HG02973 (cell line): ENCODE measurements at regions not wholly inside any gene's neighbourhood (a gene's known extent, or its start where the extent isn't known, plus 50 kb on each side); places are given as distances from the start of the nearest gene placed in this dataset.

Experiments
- ATAC-seq: cut with Tn5 transposase; IDR thresholded peaks from one replicate; pipeline ENCODE4 v1.9.1; 2021; ENCODE audit warnings: moderate library complexity; ENCODE audit not compliant: unreplicated experiment

DNA sequence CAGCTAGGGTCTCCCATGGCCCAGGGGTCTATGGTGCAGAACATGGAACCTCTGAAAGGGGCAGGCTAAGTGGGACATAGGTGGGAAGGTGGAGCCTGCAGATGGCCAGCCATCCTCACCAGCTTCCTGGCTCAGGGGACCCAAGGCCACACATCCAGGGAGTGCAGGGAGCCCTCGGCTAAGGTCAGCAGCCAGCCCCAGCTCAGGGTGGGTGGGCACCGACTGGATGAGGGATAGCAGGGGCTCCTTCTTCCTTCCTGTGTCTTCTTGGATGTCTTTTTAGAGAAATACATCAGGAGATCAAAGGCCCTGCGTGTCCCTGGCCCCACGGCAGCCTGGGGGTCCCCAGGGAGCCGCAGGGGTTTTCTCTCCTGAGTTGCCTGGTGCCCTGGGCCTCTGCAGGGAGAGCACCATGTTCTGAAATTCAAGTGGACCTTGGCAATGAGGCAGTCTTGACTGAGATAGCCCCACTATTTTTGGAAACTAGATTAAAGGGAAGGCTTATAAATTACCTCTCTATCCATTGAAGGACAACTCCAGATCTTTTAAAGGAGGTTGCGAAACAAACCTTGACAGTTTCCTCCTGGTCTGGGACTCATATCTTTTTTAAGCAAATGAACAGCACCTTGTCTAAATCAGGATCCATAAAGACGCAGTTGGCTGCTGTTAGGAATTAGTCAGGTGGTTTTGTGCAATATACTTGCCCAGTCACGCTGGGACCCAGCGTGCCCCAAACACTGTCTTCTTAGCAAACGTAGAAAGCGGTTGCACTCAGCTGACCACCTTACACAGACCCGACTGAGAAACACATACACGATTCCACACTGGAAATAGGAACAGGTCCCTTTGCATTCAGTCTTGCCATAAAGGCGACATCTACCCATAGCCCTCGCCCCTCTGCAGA, 242.3 kb downstream of the TOMM20 start:
- ATAC-seq = no peak

DNA sequence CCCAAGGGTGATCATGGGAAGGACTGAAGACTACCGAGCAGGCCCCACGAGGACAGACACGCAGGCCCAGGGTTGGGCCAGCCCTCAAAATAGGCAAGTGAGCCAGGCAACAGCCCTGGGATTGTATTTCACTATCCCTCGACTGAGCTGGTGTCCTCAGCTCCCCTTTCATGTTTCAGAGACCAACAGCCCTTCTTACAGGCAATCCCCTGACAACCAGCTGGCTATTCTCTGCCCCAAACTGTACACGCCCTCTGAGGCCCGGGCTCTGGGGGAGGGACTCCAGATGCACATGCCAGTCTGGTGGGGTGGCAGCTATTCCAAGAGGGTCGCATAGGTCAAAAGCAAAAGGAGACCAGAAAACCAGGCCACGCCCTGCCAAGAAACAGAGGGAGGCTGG, 243.0 kb downstream of the TOMM20 start:
- ATAC-seq = no peak

DNA sequence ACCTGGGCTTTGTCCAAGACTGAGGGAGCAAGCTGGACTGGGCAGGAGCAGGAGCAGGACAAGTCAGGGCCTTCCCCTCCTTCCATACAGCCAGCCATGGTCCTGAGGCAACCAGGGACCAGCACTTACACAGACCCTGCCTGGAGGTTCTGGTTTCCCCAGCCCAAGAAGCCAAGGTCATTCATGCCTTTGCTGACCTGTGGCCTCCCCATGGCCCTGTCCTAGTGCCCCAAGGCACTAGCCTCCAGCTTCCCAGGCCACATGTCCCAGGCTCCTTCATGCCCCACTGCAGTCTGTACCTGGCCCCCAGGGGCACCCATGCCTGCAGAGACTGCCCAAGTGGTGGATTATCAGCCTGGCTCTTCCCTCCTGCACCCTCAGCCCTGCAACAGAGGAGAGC, 243.9 kb downstream of the TOMM20 start:
- ATAC-seq = no peak

DNA sequence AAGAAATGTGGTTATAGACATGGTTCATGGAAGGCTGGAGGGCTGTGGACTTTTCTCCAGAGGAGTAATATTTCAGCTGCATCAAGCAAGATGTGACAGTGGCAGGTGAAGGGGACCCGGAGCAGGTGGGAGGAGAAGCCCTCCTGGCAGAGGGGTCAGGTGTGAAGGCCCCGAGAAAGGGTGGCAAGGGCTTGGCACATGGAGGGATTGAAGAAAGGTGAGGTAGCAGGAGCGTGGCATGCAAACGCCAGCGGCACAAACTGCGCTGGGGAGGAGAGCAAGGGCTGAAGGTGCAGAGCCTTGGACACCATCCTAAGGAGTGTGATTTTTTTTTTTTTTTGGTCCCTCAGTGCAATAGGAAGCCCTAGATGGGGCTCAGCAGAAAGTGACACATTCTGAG, 244.6 kb downstream of the TOMM20 start:
- no peak for ATAC-seq

DNA sequence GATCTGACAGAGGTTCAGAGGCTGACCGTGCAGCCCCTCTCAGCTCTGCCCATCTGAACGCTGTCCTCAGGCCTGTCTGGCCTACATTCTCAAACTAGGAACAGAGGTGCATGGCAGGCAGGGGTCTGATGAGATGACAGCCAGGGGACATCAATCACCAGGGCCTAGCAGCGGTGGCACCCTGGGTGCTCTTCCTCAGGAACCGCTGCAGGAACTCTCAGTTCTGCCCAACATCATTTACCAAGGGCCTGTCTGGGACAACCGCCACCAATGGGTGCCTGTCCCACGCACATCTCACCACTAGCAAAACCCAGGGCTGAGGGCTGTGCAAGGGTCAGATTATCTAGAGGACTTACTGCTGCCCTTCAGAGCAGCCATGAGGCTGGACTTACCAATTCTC, 245.7 kb downstream of the TOMM20 start:
- no peak for ATAC-seq

DNA sequence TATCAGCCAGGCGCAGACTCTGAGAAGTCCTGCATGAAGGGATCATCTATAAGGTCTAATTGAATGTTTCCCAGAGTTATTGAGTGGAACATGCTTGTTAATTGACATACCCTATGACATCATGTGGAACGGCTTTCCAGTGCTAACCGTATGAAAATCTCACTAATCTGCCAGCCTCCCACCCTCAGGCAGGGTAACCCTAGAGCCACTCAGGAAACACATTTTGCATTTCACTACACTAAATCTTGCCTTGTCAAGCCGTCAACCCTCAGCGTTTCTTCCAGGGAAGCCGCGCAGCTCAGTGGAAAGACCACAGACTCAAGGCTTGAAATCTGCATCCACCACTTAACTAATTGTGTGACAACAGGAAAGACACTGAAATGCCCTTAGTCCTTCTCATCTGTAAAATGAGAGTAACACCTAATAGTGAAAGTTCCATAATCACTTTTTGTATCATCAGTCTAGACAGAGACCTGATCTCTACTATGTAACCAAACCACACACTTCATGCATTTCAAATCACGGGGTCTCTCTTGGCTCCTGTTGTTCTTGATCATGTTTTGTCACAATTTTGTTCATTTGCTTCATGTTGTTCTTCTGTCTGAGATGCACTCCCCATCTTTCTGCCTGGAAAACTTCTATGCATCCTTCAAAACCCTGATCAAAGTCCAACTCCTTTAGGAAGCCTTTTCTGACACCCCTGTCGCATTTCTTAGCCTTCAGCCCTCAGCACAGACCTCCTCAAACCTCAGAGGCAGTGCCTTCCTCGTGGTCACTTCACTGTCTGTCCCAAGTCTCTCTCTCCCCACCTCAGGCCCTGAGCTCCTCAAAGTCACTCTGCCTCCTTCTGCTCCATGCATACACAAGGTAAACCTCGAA, 246.5 kb downstream of the TOMM20 start:
- peak; percentile 92 for ATAC-seq

DNA sequence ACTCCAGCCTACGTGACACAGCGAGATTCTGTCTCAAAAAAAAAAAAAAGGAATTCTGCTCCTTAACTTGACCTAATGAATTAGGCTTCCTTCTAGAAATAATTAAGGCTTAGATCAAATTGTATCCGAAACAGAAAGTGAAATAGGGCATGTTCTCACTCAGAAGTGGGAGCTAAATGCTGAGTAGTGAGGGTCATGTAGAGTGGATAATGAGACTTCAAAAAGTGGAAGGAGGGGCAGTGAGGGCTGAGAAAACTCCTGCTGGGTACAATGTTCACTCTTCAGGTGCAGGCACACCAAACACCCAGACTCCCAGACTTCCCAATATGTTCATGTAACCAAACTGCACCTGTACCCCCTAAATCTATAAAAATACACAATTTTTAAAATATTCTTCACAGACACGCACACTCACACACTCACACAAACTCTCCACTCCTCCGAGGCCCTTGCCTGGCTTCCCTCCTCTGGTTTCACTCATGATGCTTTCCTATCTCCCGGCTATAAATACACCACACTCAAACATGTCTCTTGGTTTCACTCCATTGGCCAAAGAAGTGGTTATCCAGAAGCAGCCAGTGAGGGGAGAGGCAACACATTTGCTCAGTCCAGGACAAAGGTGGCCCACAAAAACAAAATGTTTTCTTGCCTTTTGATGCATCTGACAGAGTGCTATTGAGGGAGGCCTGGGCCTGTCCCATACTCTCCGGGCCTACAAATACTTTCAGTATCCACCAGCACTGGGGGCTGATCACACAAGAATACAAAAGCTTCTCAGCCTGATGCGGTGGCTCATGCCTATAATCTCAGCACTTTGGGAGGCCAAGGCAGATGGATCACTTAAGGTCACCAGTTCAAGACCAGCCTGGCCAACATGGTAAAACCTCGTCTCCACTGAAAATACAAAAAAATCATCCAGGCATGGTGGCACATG, 249.2 kb downstream of the TOMM20 start:
- no peak for ATAC-seq

DNA sequence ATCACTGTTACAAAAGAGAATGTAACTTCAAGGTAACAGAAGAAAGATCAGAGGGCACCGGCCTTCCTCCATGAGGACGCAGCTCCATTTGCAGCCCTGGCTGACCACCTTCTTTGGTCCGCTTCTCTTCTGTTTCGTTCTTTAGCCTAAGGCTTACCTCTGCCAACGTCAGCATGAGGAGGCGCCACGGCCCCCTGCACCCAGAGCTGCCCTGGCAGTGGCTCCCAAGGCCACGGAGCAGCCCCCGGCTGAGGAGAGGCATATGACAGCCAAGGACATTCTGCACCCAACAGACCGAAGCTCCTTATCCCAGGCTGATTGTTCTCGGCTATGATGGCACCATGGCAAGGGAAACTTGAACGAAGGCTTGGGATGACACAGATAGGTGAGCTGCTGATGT, 250.3 kb downstream of the TOMM20 start:
- no peak for ATAC-seq

DNA sequence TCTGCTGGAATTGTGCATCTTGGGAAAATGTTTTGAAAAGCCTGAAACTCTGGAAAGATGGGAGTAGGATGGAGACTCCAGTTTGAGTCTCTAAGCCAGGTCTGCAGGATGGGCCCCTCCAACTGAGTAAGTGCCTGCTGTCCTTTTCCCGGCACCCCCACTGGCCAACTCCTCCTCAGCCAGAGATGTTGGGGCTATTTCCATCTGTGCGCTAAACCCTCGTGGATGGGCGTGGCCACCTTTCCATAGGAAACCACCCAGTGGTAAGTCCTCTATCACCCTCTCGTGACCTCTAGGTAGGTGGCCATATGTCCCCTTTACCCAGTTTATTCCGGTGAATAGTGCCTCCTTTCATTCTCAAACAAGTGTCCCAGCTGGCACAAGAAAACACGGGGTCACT, 250.9 kb downstream of the TOMM20 start:
- ATAC-seq = no peak

DNA sequence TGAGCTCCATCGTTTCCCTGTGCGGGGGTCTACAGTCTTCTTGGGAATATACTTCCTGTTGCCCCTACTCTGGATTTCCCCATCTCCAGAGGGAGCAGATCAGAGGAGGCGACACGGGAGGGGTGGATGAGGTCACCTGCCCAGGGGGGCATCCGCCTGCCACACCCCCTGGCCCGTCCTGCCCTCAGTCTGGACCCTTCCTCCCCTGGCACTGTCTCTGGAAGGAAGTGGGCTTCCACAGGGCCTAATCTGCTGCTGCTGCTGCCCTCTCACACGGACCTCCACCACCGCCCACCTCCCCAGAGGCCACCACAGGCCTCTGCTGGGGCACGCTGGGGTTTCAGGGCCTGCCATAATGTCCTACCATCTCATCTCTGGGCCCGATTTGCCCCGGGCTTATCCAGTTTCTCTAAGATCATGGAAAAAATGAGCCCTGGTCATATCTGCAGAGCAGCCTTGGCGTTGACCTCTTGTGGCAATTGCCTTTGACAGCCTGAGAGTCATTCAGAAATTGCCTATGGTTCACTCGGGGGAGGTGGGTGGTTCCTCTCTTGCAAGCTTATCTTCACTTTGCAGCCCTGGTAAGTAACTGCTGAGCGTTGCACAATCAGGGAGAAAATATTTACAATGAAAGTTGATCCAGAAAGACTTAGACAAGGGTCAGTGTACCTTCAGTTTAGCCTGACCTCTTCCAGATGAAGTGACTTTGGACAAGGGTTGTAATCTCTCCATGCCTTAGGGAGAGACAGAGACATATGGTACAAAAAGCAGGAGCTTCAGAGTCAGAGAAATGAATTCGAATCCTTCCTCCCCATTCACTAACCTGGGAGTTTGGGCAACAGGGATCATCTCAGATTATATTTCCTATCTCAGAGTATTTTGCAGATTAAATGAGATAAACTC, 252.4 kb downstream of the TOMM20 start:
- ATAC-seq = no peak

DNA sequence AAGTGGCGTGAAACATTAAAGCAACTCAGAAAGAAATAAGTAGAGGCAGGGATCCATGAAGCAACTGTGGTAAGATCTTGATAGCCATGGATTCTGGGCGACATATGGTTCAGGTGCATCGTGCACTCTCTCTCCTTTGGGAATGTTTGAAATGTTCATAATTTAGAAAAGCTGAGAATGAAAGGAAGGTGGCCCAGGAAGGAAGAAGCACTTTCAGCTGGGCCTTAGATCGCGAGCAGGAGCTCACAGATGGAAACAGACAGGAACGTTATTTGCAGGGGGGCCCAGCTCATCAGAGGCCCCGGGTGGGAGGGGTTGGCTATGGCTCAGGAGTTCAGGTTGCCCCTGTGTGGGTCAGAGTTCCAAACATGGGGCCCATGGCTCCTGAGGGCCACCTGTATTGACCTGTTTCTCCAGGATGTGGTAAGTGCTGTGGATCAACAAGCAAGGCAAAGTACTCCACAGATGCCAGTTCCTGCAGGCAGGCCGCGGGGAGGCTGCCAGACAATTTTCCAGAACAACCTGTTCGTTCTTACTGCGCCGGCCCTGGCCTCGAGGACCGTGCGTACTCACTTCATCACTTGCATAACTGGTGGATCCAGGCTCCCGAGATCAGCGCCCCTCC, 253.2 kb downstream of the TOMM20 start:
- ATAC-seq = no peak

DNA sequence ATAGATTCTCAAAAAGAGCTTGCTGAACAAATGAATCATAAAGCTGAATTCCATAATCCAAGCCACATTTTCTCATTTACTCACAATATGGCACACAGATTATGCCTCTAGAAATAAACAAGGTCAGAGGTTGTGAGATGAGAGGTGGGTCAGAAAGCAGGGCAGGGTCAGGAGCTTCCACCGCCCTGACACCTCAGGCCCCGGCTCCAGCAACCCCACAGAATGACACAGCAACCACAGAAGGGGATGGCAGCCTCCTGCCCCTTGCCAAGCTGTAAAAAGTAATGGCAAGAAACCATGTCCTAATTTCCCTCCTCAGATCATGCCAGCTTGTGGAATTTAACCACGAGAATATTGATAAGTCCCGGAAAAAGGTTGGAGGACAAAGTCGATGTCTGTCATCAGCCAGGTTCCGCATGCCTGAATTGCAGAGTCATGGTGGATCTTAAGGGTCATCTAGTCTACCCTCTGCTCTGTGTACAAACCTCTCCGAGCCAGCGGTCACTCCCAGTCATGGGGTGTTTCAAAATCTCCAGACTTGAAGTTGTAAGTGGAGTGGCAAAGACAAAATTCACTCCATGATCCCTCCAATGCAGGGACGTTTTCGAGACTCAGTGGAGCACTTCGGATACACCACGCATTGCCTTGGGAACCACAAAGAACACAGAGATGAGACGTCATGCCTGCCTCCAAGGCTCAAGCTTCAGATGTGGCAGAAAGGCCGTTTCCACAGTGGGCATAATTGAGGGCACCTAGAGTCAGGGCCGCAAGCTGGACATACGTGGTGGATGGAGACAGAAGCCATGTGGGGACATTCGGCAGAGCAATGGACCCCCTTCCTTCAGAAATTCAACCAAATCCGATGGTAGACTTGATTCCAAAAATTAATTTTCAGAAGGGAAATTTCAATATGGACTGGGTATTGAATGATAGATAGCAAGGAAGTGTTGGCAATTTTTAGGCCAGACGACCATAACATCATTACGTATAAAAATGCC, 254.0 kb downstream of the TOMM20 start:
- no peak for ATAC-seq

DNA sequence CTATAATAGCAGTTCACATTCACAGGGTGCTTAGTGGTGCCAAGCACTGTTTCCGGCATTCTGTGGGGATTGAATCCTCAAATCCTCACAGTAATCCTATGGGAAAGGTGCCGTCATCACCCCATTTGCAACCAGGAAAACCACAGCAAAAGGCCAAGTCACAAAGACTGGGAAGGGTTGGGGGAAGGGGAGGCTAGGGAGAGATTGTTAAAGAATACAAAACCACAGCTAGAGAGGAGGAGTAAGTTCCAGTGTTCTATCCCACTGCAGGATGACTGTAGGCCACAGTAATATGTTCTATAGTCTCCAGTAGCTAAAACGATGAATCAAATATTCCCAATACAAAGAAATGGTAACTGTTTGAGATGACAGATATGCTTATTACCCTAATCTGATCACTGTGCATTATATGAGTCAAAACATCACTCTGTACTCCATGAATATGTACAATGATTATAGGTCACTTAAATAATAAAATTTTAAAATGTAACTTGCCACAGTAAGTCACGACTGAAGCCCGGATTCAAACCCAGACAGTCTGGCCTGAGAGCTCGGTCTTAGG, 256.8 kb downstream of the TOMM20 start:
- no peak for ATAC-seq

DNA sequence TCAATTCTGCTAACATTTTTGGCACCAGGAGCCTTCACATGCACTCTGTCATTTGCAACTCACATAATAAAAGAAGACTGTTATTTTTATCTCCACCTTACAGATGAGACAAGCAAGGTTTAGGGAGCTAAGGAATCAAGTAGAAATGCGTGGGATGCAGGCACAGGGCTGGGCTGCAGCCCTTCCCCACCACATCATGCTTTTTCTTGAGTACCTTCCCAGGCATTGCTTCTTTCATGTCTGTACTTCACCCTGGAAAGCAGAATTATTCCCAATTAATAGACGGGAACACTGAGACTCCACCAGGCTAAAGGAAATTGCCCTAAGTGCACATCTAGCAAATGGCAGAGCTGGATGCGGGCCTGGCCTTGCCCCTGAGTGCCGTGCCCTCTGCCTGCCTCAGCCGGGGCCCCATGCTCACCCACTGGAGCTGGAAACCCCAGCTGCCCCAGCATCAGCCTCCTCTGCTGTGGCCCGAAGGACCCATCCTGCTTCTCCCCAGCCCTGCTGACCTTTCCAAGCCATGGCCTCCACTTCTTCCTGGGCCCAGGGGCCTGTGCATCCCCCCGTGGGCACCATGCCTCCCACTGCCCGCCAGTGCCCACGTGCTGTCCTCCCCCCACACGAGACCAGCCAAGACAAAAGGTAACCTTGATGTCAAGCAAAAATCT, 257.5 kb downstream of the TOMM20 start:
- no peak for ATAC-seq

DNA sequence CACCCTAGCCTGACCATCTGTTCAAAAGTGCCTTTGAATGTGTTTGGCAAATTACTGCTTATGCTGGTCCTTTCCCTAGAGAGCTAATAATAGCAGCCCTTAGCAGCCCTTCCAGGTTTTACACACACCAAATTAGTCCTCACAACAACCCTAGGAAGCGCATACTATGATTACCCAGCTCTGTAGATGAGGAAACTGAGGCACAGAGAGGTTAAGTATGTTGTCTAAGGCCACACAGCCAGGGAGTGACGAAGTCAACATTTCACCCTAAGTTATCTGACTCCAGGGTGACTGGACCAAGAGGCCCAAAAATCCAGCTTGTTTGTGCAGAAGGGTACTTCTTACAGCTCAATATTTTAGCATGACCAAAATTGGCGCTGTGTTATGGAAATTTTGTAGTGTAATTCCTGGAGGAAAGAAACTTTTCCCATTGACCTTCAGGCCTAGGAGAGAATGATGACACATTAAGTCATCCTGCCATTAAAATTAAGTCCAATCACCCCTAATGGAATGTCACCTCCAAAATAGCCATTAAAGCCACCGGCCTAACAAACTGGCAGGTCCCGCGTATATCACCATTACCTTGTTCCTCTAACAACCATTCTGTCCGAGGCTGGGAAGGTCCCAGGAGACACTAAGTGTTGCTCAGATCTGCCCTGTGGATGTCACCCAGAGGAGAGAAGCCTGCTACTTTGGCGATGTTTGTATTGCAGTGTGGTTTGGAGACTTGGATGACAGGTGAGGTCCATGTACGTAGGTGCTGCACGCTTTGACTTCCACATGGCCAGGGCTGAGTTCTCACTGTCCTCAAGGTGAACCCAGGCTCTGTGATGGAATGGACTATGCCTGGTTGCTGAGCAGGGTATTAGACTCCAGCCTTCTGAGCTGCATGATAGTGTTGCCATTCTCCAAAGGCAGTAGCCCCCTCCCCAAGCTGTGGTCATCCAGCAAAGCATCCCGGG, 258.3 kb downstream of the TOMM20 start:
- ATAC-seq = no peak
